MV-4-11 (cell line): ENCODE measurements at regions not wholly inside any gene's neighbourhood (a gene's known extent, or its start where the extent isn't known, plus 50 kb on each side); places are given as distances from the start of the nearest gene placed in this dataset.
A peak's percentile ranks its signal among the peaks of the same experiment; 100 is the strongest.

Experiments
- DNase-seq: peaks from one replicate; lab custom pipeline; 2025; lab: John Stamatoyannopoulos, UW

GRCh38 chr6:106918115-106918514 is 56.4 kb downstream of the CD24 start:
- DNase-seq, result no peak

- DNase-seq, result no peak
Measured at GRCh38 chr6:106916891-106917290, 57.6 kb downstream of the CD24 start.

GRCh38 chr6:106913676-106914280 is 60.8 kb downstream of the CD24 start:
- no peak for DNase-seq

DNA sequence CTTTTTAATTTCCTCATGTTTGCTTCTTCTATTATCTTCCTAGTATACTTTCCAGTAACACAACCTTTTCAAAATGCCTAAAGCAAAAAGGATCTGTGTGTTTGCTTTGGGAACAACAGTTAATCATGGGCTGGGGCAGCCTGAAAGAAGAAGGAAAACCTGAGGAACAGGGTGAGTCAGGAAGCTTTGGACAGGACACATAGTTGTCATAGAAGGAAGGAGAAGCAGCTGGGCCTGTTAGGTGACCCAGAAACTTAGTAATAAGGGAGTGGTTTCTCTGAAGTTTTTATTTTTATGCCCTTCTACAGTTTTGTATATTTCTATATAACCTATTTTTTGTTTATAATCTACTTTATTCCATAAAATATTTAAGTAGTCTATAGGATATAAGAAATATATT is 61.4 kb downstream of the CD24 start:
- DNase-seq, result no peak

- DNase-seq, result no peak
Measured at GRCh38 chr6:106912091-106912490, 62.4 kb downstream of the CD24 start.

DNA sequence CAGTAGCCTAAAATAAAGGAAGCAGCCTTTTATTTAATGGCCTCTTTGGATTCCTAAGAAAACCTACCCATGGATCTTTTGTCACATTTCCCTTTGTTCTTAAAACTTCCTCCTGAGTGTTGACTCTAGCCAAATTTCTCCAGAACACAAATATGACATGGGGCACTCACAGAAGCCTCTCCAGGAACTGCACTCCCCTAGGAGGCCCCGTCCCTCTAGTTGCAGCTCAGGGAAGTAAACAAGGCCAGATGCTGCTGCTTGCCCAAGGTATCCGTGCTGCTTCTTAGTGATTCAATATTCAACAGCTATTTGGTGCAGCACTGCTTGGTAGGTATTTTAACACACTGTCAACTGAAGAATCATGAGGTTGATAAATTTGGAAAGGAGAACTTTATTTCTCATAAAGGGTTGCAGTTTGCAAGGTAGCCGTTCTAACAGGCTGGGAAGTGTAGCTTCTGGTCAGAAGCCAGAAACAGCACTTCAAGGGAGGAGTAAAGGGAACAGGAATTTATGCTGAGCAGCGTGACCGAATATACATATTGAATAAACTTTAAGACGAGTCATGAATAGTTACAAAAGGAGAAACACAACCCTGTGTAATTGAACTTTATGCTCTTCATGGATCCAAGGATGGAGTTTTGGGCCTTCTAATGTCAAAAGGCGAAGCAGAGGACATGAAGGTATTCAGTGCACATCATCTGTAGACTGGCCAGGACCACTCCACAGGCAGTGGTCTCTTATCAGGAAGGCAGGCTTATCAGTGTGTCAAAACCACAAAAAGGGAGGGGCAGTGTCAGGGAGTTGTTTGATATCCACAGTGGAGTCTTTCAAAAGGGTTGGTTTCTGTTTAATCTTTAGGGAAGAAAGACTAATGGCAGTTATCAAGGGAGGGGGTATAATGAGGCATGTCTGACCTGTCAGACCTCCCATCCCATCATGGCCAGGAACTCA is 63.3 kb downstream of the CD24 start:
- DNase-seq, result no peak

DNA sequence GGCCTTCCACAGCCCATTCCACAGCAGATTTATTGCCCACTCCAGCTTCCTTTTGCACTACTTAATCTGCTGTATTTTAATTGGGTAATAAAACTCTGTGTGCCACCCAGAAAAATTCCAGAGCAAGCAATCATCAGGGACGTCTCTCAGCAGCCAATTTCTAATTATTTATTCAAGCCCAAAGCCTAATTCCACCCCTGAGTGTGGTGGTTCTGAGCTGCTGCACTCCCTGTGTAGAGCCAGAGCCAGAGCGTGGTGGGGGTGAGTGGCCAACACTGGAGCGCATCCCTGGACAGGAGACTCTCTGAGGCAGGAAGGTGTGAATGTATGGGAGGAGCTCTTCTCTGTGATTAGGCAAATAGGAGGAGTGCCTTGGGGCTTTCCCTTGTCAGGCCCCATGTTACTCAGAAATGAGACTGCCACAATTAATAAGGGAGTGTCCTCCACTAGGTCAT is 66.1 kb downstream of the CD24 start:
- DNase-seq, result no peak

DNA sequence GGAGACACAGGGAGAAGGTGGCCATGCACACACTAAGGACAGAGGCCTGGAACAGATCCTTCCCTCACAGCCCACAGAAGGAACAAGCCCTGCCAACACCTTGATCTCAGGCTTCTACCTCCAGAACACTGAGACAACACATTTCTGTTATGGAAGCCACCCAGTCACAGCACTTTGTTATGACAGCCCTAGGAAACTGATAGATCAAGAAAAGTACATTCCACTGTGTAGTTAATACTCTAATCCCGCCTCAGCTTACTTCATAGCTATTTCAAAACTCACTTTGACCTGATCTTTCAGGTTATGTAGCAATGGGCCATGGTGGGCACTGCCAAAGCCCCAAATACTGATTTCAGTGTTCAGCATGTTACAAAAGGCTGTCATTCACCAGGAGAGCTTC is 66.8 kb downstream of the CD24 start:
- DNase-seq, result no peak

DNA sequence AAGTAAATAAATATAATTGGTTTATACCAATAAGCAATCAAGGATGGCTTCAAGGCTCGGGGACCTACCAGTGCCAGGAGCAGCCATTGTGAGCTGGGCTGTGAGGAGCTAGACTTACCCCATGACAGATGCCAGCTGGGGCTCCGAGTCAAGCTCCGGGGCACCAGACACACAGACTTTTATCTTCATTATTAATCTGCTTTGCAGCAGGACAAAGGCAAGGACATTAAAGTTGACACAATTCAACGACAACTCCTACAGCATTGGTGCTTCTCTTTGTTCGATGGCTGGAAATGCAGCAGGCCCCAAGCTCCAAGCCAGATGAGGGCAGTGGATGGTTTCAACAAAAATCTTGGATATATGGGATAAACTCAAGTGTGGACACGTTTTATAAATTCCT is 68.3 kb downstream of the CD24 start:
- no peak for DNase-seq

GRCh38 chr6:106903299-106903698 is 71.2 kb downstream of the CD24 start:
- DNase-seq, result no peak

- no peak for DNase-seq
Measured at GRCh38 chr6:106901062-106901461, 73.5 kb downstream of the CD24 start.

GRCh38 chr6:106899697-106900096 is 74.8 kb downstream of the CD24 start:
- no peak for DNase-seq

DNA sequence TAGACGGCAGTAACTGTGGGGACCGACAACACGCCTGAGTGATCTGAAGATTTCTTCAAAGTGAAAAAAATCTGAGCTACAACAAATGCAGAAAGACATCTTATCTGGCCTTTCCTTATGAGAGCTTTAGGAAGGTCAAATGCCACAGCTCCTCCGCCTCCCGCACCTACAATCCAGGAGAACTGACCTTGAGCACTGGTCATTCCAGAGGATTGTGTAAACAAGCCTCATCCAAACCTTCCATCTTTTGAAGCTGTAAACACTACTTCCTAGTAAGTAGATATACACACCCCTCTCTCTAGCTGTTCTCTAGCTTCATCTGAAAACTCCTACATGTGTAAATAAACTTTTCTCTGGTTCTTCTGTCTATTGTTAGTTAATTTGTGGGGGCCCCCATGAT is 76.9 kb downstream of the CD24 start:
- no peak for DNase-seq

DNA sequence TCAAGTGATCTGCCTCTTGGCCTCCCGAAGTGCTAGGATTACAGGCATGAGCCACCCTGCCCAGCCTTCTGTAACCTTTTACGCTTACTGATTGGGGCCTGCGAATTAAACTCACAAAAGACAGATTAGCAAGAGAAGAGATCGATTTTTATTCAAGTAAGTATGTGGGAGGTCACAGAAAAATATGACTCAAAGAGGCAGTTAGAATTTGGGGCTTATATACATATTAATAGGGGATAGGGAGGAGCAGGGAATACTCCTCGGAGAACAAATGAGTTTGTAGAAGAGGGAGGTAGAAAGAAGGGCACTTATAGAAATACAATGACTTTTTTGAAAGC is 78.9 kb downstream of the CD24 start:
- DNase-seq, result no peak

GRCh38 chr6:106894978-106895702 is 79.4 kb downstream of the CD24 start:
- DNase-seq, result peak; percentile 6

DNA sequence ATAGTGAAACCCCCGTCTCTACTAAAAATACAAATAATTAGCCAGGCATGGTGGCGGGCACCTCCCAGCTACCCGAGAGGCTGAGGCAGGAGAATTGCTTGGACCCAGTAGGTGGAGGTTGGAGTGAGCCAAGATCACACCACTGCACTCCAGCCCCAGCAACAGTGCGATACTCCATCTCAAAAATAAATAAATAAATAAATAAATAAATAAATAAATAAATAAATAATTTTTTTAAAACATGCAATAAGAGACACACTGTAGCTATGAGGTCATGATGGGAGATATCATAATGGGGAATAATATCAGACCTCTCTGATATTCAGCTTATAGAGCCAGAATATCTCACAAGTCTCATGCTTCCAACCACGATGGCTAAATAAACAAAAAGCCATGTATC is 82.3 kb downstream of the CD24 start:
- no peak for DNase-seq

DNA sequence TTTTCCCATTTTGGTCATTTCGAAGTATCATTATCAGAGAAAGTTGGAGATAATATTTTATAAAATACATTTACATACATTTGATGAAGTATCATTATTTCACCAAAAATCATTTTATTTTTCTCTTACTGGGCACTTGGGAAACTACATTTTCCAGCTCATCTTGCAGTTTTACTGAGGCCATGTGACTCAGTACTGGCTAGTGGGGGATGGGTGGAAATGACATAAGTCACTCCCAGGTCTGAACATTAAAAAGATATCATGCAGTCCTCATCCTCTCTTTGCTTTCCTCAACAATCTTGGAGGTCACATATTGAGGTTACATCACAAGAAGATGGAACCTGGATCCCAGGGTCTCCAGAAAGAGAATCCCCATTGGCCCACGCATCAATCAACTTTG is 84.1 kb downstream of the CD24 start:
- no peak for DNase-seq

GRCh38 chr6:106889692-106890091 is 84.8 kb downstream of the CD24 start:
- no peak for DNase-seq

DNA sequence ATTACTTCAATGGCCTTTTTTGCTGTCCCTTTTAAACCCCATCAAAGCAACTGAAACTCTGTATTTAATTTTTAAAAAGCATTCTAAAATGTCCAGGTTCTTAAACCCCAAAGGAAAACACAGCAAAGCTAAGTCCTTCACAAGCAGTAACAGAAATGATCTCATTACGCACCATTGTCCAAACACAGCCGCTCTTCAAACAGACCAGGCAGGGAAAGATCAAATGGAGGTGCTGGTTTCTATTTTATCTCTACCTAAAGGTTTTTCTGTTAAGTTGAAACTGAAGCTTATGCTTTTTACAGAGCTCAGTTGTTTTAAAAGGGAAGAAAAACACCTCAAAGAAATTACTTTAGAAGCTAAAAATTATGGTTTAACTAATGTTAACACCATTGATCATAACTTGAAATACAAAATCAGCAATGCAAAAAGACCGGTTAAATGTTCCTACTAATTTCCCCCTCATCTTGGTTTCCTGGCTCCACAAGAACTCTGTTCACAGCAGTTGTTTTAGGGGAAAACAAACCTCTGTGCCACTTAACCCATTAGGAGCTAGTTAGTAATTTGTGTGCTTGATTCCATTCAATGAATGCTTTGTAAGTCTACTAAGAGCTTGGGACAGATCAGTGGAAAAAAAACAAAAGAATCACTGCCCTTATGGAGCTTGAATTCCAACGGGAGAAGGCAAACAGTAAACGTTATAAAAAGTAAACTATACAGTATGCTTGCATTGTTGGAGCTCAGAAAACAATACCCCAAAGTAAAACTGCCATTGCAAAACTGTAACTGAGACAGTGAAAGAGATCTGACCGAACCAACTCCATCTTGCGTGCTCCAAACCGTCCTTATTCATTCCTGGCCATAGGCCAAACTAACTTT is 87.4 kb downstream of the CD24 start:
- DNase-seq, result no peak

DNA sequence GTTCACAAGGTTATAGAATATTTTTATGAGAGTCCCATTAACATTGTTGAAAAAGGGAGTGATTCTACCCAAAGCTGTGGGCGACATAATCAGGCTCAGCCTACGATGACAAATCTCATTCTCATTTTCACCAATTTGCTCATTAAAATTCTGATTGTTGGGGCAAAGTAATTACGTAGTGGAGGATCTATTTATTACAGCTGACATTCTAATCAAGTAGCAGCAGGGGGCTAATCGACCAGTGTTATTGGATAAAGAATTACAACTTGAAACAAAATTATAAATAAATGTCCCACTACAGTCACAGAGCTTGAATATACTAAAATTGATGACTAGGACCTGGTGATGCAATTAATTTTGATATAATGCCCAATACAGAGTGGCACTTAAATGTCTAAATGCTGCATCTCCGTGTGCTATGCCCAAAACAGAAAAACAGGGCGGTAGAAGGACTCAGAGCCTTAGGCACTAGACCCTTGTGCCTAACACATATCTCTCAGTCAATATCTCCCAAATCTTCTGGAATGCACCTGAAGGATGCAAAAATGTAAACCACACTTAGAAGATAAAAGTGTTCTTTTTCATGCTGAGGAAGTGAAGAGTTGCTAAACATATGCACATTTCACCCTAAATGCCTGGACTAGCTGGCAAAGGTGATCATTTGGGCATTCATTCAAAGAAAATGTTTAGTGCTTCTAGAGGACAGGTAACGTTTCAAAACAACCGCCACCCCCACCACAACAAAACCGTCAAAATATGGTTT is 88.3 kb downstream of the CD24 start:
- DNase-seq, result no peak

- no peak for DNase-seq
Measured at GRCh38 chr6:106885679-106886078, 88.8 kb downstream of the CD24 start.
